ENCODE measurements at regions not wholly inside any gene's neighbourhood (a gene's known extent, or its start where the extent isn't known, plus 50 kb on each side); places are given as distances from the start of the nearest gene placed in this dataset.

- Histone ChIP-seq H3K36me3 (no peaks in the 10 kb centered on the region), H3K9me3 (no peaks in the 10 kb centered on the region), H3K27ac (no peak overlapping the region), H3K4me3 (no peak overlapping the region), H3K27me3 (no peaks in the 10 kb centered on the region), H3K4me1 (ENCODE audit: insufficient read depth) (no peaks in the 10 kb centered on the region)
- intact Hi-C loops (cut with DNase I) = no loop called here
- DNase-seq = no peak
- 38 to 43% (median 41%) methylated on average over 1 of the region's 1 CpG for WGBS, 3 donors
- no peak for TF ChIP-seq POLR2A (IDR thresholded peaks at IDR 0.05)
- TF ChIP-seq CTCF (IDR thresholded peaks at IDR 0.05) = no peak
- no peak for TF ChIP-seq EP300 (IDR thresholded peaks at IDR 0.05)
Observed at GRCh38 chr18:41075212-41075611, 879.8 kb upstream of the PIK3C3 start.

GRCh38 chr18:41073372-41073954 lies 881.6 kb upstream of the PIK3C3 start:
- H3K27ac ChIP-seq = no peak overlapping the region
- H3K27me3 ChIP-seq = no peaks in the 10 kb centered on the region
- no peaks in the 10 kb centered on the region for H3K9me3 ChIP-seq
- no peak for TF ChIP-seq EP300 (IDR thresholded peaks at IDR 0.05)
- TF ChIP-seq CTCF (IDR thresholded peaks at IDR 0.05) = no peak
- no peak for TF ChIP-seq POLR2A (IDR thresholded peaks at IDR 0.05)
- intact Hi-C loops (cut with DNase I) = no loop called here
- H3K4me1 ChIP-seq (ENCODE audit: insufficient read depth) = no peaks in the 10 kb centered on the region
- no peaks in the 10 kb centered on the region for H3K36me3 ChIP-seq
- 71 to 80% (median 76%) methylated on average over 3 of the region's 3 CpGs for WGBS, 3 donors
- H3K4me3 ChIP-seq = no peak overlapping the region
- no peak for DNase-seq

- Histone ChIP-seq H3K36me3 (no peaks in the 10 kb centered on the region), H3K27ac (no peak overlapping the region), H3K9me3 (no peaks in the 10 kb centered on the region), H3K4me3 (no peak overlapping the region), H3K27me3 (no peaks in the 10 kb centered on the region), H3K4me1 (ENCODE audit: insufficient read depth) (no peaks in the 10 kb centered on the region)
- intact Hi-C loops (cut with DNase I) = no loop called here
- no peak for TF ChIP-seq EP300 (IDR thresholded peaks at IDR 0.05)
- no peak for TF ChIP-seq CTCF (IDR thresholded peaks at IDR 0.05)
- no peak for TF ChIP-seq POLR2A (IDR thresholded peaks at IDR 0.05)
- DNase-seq = no peak
- 49 to 74% (median 63%) methylated on average over 1 of the region's 1 CpG for WGBS, 3 donors
Observed at GRCh38 chr18:41072946-41073345, 882.1 kb upstream of the PIK3C3 start.

- 81 to 85% (median 82%) methylated on average over 4 of the region's 4 CpGs for WGBS, 3 donors
- Histone ChIP-seq H3K27me3 (no peaks in the 10 kb centered on the region), H3K4me1 (ENCODE audit: insufficient read depth) (no peaks in the 10 kb centered on the region), H3K4me3 (no peak overlapping the region), H3K36me3 (no peaks in the 10 kb centered on the region), H3K9me3 (no peaks in the 10 kb centered on the region), H3K27ac (no peak overlapping the region)
- no peak for DNase-seq
- no peak for TF ChIP-seq POLR2A (IDR thresholded peaks at IDR 0.05)
- TF ChIP-seq CTCF (IDR thresholded peaks at IDR 0.05) = no peak
- intact Hi-C loops (cut with DNase I) = no loop called here
Observed at GRCh38 chr18:41071826-41072225, 883.2 kb upstream of the PIK3C3 start.

Data from ovary (tissue), 7 donors.